DMS153 treated with DMSO at 0.1 percent for 48 hours (cell line): ENCODE measurements at regions not wholly inside any gene's neighbourhood (a gene's known extent, or its start where the extent isn't known, plus 50 kb on each side); places are given as distances from the start of the nearest gene placed in this dataset.
"Not testable (repeated sequence)": the region's sequence is repeated elsewhere in the genome, so short reads cannot be mapped to it uniquely, and the experiment has no call there.

ENCODE experiments used
- DNase-seq: peaks from one replicate; lab custom pipeline; 2025; ENCODE audit not compliant: unreplicated experiment; lab: John Stamatoyannopoulos, UW

- no peak for DNase-seq
Observed at GRCh38 chr14:89743828-89744227, 210.7 kb downstream of the EFCAB11 start.

- DNase-seq, result no peak
Observed at GRCh38 chr14:89740241-89740640, 214.3 kb downstream of the EFCAB11 start.

GRCh38 chr14:89736881-89737280 is 217.6 kb downstream of the EFCAB11 start:
- no peak for DNase-seq

- no peak for DNase-seq
Observed at GRCh38 chr14:89731396-89731933, 223.1 kb downstream of the EFCAB11 start.

- DNase-seq, result no peak
Observed at GRCh38 chr14:89730687-89731086, 223.8 kb downstream of the EFCAB11 start.

- DNase-seq, result no peak
Observed at GRCh38 chr14:89728964-89729363, 225.6 kb downstream of the EFCAB11 start.

GRCh38 chr14:89726226-89726625 is 228.3 kb downstream of the EFCAB11 start:
- not testable (repeated sequence) for DNase-seq

GRCh38 chr14:89724628-89724960 is 229.9 kb downstream of the EFCAB11 start:
- no peak for DNase-seq

GRCh38 chr14:89723930-89724627 is 230.5 kb downstream of the EFCAB11 start:
- no peak for DNase-seq

GRCh38 chr14:89721956-89722355 is 232.6 kb downstream of the EFCAB11 start:
- no peak for DNase-seq

- DNase-seq, result no peak
Observed at GRCh38 chr14:89720741-89721729, 233.5 kb downstream of the EFCAB11 start.

GRCh38 chr14:89720076-89720687 is 234.3 kb downstream of the EFCAB11 start:
- DNase-seq, result no peak

GRCh38 chr14:89719366-89720075 is 235.0 kb downstream of the EFCAB11 start:
- DNase-seq, result no peak

- DNase-seq, result no peak
Observed at GRCh38 chr14:89708982-89709625, 245.4 kb downstream of the EFCAB11 start.

GRCh38 chr14:89707086-89707485 is 247.4 kb downstream of the EFCAB11 start:
- DNase-seq, result no peak

GRCh38 chr14:89702876-89703200 is 251.7 kb downstream of the EFCAB11 start:
- DNase-seq, result no peak

- DNase-seq, result peak; percentile 37
Observed at GRCh38 chr14:89702073-89702875, 252.3 kb downstream of the EFCAB11 start.

- peak; percentile 65 for DNase-seq
Observed at GRCh38 chr14:89701211-89702043, 253.1 kb downstream of the EFCAB11 start.

- DNase-seq, result peak; percentile 52
Observed at GRCh38 chr14:89700801-89701200, 253.7 kb downstream of the EFCAB11 start.
